ENCODE measurements at regions not wholly inside any gene's neighbourhood (a gene's known extent, or its start where the extent isn't known, plus 50 kb on each side); places are given as distances from the start of the nearest gene placed in this dataset.

DNA sequence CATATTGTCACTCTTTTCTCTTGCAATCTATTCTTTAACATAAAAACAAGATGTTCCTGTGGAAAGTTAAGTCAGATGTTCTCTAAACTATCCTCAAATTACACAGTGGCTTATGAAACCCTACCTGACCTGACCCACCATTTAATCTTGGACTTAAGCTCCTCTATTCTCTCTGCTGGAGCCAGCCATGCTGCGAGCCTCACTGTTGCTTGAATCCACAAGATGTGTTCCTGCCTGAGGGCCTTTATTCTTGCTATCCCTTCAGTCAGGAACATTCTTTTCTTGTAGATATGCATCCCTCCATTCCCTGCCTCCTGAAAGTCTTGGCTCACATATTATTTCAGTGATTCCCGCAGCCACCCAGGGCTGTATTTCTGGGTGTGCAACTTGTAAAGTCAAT, 283.2 kb downstream of the EPHA7 start:
- no CpG with 5 or more reads among the region's 2 CpGs for WGBS (ENCODE audit: extremely low coverage, insufficient read length, low lambda C conversion rate)
- no peak overlapping the region for H3K56ac ChIP-seq (ENCODE audit: insufficient read length, low read depth, low read length)
- H2BK20ac ChIP-seq (ENCODE audit: low read depth, low read length, poor library complexity, severe bottlenecking): no peak overlapping the region
- no peaks in the 10 kb centered on the region for H3K27me3 Mint-ChIP-seq (ENCODE audit: low read depth)
- H3K27me3 ChIP-seq (ENCODE audit: insufficient read depth, low read length): no peaks in the 10 kb centered on the region
- no peak overlapping the region for H4K91ac ChIP-seq (ENCODE audit: insufficient read length, low read depth, low read length)
- no peak overlapping the region for H2BK12ac ChIP-seq (ENCODE audit: insufficient read length, low read depth, low read length)
- no peak overlapping the region for H2BK15ac ChIP-seq (ENCODE audit: low read depth, low read length)
- no peak overlapping the region for H4K5ac ChIP-seq (ENCODE audit: insufficient read length, low read depth, low read length)
- no peak overlapping the region for H2AFZ ChIP-seq (ENCODE audit: low read length)
- H3K9ac ChIP-seq (ENCODE audit: extremely low read depth, insufficient read length, low read length): no peak overlapping the region
- no peaks in the 10 kb centered on the region for H3K9me3 ChIP-seq (ENCODE audit: control insufficient read depth, low read depth, low read length)
- TF ChIP-seq, protein P1, sequence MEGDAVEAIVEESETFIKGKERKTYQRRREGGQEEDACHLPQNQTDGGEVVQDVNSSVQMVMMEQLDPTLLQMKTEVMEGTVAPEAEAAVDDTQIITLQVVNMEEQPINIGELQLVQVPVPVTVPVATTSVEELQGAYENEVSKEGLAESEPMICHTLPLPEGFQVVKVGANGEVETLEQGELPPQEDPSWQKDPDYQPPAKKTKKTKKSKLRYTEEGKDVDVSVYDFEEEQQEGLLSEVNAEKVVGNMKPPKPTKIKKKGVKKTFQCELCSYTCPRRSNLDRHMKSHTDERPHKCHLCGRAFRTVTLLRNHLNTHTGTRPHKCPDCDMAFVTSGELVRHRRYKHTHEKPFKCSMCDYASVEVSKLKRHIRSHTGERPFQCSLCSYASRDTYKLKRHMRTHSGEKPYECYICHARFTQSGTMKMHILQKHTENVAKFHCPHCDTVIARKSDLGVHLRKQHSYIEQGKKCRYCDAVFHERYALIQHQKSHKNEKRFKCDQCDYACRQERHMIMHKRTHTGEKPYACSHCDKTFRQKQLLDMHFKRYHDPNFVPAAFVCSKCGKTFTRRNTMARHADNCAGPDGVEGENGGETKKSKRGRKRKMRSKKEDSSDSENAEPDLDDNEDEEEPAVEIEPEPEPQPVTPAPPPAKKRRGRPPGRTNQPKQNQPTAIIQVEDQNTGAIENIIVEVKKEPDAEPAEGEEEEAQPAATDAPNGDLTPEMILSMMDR (conservative IDR thresholded peaks at IDR 0.05): no peak
- H3K4me1 Mint-ChIP-seq: peaks cover 4 to 9% of the 10 kb centered on the region in 2 experiments; a peak in 2 of 4 replicates
- H2BK5ac ChIP-seq (ENCODE audit: insufficient read length, low read length): no peak overlapping the region
- H3K23me2 ChIP-seq (ENCODE audit: insufficient read length, low read depth, low read length, poor library complexity, severe bottlenecking): no peaks in the 10 kb centered on the region
- no peak overlapping the region for H4K8ac ChIP-seq (replicated peaks; ENCODE audit: insufficient read length, low read depth, low read length)
- H3K4me1 ChIP-seq (ENCODE audit: insufficient read depth, low read length): no peaks in the 10 kb centered on the region
- H3T11ph ChIP-seq (ENCODE audit: low read length): no peak overlapping the region
- H4K20me1 ChIP-seq (ENCODE audit: control insufficient read depth, insufficient read depth, insufficient read length): no peaks in the 10 kb centered on the region
- H3K27ac ChIP-seq (ENCODE audit: insufficient read length, low read depth, low read length): no peak overlapping the region
- H2BK120ac ChIP-seq (ENCODE audit: low read depth, low read length, poor library complexity, severe bottlenecking): no peak overlapping the region
- no peaks in the 10 kb centered on the region for H3K9me3 Mint-ChIP-seq
- no peak overlapping the region for H3K14ac ChIP-seq (ENCODE audit: insufficient read depth, low read length)
- H3K23ac ChIP-seq (ENCODE audit: insufficient read length, low read depth, low read length): no peak overlapping the region
- H3K4ac ChIP-seq (ENCODE audit: low read depth, low read length): no peak overlapping the region
- H3K79me1 ChIP-seq (ENCODE audit: insufficient read depth, low read depth, low read length, poor library complexity, severe bottlenecking): no peaks in the 10 kb centered on the region
- no peak overlapping the region for H2AK5ac ChIP-seq (ENCODE audit: insufficient read length, low read length)
- no peak overlapping the region for H3K4me2 ChIP-seq (ENCODE audit: insufficient read depth, insufficient read length, low read length)
- no peak overlapping the region for H3K27ac Mint-ChIP-seq
- DNase-seq: no peak
- H3K4me3 Mint-ChIP-seq: no peak overlapping the region
- H3K36me3 Mint-ChIP-seq (ENCODE audit: insufficient read depth in 1 of 3, low read depth in 3 of 3): no peaks in the 10 kb centered on the region
- no peaks in the 10 kb centered on the region for H3K79me2 ChIP-seq (ENCODE audit: insufficient read depth, low read length)
- H3K18ac ChIP-seq (ENCODE audit: insufficient read length, low read depth, low read length): no peak overlapping the region

All from H9 (cell line).